ENCODE measurements at regions not wholly inside any gene's neighbourhood (a gene's known extent, or its start where the extent isn't known, plus 50 kb on each side); places are given as distances from the start of the nearest gene placed in this dataset.
"Not testable (repeated sequence)": the region's sequence is repeated elsewhere in the genome, so short reads cannot be mapped to it uniquely, and the experiment has no call there.

DNA sequence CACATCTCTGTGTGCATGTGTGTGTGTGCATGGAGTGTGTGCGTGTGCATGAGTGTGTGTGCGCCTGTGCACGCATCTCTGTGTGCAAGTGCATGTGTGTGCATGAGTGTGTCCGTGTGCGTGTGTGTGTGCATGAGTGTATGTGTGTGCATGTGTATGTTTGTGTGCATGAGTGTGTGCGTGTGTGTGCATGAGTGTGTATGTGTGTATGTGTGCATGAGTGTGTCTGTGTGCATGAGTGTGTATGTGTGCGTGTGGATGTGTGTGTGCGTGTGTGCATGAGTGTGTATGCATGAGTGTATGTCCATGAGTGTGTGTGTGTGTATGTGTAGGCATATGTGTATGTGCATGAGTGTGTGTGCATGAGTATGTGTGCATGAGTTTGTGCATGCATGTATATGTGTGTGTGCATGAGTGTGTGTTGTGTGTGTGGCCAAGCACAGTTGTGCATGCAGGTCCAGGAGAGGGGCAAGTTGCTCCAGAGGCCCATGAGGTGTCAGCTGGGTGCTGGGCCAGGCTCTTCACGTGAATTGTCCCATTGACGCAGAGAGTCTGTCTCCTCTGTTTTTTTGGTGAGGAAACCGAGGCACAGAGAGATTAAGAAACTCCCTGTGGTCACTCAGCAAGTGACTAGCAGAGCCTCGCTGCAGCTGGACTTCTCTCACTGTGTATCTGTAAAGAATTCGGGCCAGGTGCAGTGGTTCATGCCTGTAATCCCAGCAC is 75.5 kb downstream of the ASB1 start:
- no peak for DNase-seq (ENCODE audit: low read depth)

DNA sequence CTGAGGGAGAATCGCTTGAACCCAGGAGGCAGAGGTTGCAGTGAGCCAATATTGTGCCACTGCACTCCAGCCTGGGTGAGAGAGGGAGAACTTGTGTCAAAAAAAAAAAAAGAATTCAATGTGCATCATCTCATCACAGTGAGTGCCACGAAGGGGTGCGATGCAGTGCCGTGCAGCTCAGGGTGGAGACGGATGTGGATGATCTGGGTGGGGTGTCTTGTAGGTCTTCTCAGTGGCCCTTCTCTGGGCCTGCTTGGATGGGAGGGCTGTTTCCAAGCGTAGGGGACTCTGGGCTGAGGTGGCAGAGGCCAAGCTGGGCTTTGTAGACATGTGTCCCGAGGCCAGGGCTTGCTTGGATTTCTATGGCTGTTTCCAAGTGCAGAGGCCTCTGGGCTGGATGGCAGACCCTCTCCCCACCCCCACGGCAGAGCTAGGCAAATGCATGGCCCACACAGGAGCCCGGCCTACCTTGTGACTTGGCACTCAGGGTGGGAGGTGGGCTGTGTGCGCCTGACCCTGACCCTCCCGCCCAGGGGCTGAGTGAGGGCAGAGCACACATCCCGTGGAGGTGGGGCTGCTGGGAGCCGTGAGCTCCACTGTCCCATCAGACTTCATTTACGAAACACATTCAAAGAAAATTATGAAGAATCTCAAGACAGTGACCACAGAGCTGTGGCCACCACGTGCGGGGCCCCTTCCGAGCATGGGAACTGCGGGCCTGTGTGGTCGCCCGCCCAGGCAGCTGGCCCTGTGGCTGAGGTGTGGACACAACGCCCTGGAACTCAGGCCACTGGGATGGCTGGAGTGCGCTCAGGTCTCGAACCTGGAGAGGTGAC is 76.4 kb downstream of the ASB1 start:
- DNase-seq (ENCODE audit: low read depth): no peak

DNA sequence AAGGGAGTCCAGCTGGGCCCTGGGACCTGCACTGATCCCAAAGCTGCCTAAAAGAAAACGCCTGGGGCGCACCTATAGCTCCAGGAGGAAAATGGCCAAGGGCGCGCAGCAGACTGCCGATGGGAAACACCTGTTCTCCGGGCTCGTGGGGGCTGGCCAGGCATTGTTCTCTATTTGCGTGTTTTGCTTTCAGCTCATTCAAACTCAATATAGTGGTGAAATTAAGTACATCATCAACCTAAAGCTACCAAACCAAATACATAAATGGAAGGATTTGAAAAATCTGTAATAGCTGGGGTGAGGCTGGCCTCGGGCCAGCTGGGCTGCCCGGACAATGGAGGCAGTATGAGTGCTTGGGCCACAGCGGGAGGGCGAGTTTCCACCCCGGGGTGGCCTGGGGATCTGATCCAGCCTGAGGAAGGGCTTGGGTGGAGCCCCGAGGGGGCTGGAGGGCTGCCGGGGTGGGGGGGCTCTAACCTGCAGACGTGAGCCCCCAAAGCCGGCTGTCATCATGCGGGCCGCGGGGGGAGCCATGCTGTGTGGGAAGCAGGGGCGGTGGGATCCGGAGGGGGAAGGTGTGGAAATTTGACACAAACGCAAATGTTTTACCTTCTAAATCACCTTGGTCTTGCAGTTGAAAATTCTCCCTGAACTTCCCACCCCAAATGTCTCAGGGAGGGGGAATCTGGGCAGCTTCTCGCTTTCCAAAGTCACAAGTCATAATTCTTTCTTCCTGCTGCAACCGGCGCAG is 77.6 kb downstream of the ASB1 start:
- no peak for DNase-seq (ENCODE audit: low read depth)

DNA sequence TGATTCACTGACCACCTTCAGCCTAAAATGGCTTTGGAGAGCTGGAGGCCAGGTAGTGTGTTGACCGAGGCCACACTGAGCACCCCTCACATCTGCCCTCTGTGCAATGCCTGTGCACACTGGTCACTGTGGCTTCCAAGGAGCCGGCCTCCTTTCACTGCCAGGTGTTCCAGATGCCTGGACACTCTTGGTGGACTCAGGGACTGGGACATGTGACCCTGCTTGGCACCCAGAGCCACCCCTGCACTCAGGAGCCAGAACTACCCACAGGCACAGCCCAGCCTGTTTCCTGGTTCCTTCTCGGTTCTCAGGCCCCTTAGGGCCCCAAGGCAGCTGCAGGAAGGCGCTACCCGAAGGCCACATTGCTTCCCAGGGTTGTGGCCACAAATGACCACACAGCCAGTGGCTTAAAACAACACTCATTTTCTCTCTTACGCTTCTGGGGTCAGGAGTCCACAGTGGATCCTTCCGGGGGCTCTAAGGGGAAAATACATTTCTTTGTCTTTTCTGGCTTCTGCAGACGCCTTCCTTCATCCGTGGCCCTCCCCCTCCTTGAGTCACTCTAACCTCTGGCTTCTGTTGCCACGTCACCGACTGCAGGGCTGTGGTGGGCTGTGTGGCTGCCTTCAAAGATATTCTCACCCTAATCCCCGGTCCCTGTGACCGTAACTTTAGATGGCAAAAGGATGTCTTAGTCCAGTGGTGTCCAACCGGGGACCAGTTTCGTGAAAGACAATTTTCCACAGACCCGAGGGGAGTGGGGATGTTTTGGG is 78.6 kb downstream of the ASB1 start:
- no peak for DNase-seq (ENCODE audit: low read depth)

DNA sequence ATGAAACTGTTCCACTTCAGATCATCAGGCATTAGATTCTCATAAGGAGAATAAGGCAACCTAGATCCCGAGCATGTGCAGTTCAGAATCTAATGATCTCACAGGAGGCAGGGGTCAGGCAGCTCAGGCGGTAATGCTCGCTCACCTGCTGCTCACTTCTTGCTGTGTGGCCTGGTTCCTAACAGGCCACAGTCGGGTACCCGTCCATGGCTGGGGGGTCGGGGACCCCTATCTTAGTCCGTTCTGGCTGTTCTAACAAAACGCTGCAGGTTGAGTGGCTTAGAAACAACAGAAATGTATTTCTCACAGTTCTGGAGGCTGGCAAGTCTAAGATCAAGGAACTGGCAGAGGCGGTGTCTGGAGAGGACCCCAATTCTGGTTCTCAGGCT is 79.2 kb downstream of the ASB1 start:
- no peak for DNase-seq (ENCODE audit: low read depth)

DNA sequence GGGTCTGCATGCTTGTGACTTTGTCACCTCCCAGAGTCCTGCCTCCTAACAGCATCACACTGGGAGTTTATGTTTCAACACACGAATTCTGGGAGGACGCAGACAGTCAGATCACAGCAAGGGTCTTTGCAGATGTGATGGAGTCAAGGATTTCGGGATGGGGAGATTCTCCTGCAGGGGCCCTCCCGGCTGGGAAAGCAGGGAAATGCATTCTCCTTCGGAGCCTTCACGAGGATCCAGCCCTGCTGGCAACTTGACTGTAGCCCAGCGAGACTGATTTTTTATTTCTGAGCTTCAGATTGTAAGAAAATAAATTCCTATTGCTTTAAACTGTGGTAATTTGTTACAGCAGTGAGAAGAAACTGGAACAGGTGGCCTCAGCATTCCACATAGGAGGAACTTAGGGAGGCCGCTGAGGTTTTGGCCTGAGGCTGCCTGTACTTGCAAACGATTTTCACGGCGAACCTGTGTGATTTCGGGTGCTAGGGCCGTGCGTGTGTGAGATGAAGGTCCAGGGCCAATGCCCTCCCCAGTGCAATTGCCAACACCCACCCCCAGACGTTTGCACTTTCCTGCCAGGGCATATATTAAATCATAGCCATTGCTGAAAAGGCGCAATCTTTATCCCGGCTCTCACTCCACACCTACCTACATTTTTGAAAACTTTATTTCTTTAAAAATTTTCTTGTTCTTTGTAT is 79.8 kb downstream of the ASB1 start:
- DNase-seq (ENCODE audit: low read depth): no peak

DNA sequence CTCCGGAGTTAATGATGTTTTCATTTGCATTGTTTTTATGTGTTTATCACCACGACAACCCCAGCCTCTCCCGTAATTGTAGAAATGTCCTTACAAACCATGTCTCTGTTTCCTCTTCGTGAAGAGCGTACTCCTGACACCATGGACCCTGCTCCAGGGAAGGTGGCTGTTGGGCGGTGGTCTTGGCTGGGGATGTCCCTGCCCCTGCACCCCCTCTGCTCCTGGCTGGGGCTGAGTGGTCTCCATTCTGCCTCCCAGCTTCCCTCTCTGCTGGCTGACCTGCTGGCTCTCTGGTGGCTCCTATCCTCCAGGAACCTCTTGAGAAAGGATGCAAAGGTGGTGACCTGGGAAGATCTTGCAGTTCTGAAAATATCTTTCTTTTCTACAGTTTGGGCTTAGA is 81.1 kb downstream of the ASB1 start:
- DNase-seq (ENCODE audit: low read depth): no peak

DNA sequence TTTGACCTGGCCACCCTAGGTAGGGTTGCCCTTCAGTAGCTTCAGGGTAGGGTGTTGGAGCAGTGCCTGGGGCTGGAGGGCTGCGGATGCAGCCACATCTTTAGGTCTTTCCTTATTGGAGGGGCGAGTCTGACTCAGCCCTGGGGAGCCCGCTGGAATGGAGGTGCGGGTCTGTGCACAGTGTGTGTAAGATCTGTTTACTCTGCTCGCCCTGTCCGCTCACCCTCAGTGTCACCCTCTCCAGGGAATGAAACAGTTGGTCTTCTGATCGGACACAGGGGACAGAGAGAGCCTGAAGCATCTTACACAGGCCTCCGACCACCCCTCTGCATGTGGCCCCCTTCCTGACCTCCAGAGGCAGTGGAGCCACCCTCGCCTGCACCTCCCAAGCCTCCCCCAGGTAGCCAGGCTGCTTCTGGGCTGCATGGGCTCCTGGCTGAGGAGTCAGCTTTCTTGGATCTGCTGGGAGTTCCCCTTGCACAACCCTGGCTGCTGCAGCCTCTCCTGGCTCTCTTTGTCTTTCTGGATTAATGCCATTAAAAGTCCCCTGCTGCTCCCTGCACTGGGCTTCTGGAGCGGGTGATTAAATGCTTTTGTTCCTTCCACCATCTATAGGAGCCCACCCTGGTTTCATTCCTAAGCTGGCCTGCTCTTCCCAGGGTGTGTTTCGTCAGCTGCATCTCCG is 82.6 kb downstream of the ASB1 start:
- no peak for DNase-seq (ENCODE audit: low read depth)

DNA sequence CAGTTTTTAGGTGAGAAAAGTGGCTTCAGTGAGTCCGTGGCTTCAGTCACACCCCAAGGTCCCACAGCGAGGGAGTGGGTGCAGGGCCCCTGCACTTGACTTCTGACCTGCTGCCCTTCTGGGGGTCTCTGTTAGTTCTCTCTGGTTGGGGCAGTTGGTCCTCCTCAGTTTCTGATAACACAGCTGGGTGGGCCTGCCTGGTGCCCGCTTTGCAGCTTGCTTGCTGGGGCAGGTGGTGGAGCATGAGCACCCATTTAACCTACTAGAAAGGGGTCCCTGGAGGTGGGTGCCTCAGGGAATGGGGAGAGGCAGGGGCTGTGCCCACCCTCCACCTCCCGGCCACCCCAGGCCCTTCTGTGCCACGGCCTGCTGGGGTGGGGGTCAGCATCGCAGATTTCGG is 83.2 kb downstream of the ASB1 start:
- DNase-seq (ENCODE audit: low read depth): no peak

DNA sequence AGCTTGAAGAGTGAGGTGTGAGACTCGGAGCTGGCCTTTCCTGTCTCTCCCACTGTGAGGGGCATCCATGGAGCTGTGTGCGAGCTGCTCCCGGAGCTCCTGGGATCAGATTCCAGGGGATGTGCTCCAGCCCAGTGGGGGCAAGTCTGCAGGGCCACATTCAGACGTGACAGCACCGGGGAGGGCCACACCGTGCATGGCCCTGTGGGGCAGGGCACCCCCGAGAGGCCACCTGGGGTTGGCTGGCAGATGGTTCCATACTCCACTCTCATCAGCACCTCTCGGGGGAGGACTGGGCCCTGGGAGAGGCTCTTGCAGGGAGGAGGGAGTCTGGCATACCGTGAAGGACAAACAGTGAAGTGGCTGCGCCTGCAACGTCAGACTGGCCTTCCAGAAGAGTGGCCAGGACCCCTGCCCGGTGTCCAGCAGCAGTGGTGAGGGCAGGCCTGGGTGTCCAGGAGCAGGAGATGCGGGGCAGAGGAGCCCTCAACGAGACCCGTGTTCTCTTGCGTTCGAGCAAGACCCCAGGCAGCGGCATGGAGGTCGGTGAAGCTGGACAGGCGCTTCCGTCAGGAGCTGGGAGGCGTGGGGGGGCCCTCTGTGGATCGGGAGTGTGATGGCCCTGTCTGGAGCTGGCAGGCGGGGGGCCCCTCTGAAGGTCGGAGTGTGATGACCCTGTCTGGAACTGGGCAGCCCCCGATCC is 84.3 kb downstream of the ASB1 start:
- no peak for DNase-seq (ENCODE audit: low read depth)

DNA sequence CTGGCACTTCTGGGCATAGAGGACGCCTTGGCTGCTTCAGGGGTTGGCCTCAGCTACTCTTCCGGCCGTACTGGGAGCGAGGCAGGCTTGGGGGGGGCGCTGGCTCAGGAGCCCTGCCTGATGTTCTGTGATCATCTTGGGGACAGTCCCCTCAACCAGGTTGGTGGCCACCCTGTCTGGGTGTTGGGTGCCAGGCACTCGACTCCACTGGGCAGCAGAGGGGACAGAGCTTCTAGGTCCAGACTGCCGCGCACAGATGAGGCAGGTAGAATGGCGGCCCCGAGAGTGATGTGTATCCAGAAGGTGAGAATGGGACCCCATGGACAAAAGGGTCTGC is 84.9 kb downstream of the ASB1 start:
- no peak for DNase-seq (ENCODE audit: low read depth)

DNA sequence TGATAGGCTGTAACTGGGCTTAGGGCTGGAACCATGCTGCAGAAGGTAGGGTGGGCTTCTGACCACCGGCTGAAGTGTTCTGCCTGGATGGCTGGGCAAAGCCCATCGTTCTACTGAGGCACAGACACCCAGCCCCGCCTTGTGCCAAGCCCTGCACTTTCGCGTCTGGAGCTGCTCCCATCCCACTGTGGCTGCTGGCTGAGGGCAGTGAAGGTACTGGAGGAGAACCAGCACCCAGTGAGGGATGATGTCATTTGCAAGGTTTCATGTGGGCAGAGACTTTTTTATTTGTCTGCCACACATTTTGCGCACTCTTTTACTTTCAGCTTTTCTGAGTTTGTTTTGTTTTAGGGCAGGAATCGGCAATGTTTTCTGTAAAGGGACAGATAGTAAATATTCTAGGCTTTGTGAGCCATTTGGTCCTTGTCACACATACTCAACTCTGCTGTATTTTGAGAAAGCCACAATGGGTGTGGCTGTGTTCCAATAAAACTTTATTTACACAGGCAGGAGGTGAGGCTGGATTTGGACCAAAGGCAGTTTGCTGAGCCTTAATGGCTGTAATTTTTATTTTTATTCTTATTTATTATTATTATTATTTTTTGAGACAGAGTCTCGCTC is 85.6 kb downstream of the ASB1 start:
- DNase-seq (ENCODE audit: low read depth): no peak

DNA sequence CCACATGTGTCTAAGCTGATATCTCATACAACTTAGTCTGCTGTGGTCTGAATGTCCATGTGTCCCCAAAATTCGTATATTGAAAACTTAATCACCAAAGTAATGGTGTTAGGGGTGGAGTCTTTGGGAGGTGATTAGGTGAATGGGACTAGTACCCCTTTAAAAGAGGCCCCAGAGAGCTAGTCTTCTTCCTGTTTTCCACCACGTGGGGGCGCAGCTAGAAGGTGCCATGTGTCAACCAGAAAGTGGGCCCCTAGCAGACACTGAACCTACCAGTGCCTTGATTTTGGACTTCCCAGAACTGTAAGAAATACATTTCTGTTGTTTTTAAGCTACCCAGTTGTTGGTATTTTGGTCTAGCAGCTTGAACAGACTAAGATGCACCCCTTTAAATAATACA is 86.6 kb downstream of the ASB1 start:
- DNase-seq (ENCODE audit: low read depth): no peak

DNA sequence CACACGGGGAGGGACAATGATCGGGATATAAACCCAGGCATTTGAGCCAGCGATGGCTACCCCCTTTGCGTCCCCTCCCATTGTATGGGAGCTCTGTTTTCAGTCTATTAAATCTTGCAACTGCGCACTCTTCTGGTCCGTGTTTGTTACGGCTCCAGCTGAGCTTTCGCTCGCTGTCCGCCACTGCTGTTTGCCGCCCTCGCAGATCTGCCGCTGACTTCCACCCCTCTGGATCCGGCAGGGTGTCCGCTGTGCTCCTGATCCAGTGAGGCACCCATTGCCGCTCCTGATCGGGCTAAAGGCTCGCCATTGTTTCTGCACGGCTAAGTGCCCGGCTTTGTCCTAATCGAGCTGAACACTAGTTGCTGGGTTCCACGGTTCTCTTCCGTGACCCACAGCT is 87.3 kb downstream of the ASB1 start:
- DNase-seq (ENCODE audit: low read depth): not testable (repeated sequence)

DNA sequence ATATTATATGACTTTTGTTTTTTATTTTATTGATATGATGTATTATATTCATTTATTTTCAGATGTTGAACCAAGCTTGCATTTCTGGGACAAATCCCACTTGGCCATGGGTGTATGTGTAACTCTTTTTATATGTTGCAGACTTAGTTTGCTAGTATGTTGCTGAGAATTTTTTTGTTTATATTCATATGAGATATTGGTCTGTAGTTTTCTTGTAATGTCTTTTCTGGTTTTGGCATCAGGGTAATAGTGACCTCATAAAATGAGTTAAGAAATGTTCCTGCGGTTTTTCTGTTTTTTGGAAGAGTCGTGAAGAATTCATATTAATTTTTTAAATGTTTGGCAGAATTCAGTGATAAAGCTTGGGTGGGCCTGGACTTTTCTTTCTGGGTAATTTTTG is 88.7 kb downstream of the ASB1 start:
- DNase-seq (ENCODE audit: low read depth): no peak

DNA sequence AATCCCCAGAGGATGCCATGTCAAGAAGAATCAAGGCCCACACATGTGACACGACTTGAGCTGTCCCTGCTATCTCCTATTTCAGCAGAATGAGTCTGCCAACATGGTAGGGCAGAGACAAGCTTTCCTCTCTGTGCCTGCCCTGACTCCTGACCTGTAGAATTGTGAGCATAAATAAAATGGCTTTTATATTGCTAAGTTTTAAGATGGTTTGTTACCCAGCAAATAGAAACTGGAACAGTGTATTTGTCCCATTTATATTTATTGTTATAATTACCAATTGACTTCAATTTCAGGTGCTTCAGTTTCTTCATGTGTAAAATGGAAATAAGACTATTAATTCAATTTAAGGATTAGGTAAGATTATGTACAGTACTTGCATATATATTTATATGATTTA is 90.5 kb downstream of the ASB1 start:
- no peak for DNase-seq (ENCODE audit: low read depth)

DNA sequence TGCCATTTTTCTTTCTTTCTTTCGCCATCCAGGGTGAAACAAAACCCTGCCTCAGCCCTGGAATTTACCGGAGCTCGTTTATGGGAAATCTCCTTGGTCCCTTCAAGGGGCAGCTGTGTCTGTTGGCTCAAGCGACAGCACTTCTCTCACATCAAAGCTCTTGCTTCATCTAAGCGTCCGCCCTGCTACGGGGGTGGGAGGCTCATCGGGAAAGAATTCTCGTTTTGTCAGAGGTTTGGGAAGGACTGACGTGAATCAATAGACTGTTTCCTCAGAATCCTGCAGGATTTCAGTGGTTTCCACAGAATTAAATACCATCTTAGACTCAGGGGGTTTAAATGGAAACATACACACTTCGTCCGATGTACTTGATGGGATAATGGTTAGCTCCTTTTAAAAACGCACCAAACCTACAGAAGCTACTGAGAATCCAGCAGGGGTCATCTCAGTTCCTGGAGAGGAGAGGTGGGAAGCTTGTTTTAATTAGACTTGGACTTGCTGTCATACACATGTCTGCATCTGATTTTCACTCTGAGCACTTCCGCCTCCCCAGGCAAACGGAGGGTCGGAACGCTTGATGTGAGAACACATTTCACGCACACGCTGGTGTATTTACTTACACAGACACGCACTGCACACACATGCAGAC is 91.6 kb downstream of the ASB1 start:
- no peak for DNase-seq (ENCODE audit: low read depth)

DNA sequence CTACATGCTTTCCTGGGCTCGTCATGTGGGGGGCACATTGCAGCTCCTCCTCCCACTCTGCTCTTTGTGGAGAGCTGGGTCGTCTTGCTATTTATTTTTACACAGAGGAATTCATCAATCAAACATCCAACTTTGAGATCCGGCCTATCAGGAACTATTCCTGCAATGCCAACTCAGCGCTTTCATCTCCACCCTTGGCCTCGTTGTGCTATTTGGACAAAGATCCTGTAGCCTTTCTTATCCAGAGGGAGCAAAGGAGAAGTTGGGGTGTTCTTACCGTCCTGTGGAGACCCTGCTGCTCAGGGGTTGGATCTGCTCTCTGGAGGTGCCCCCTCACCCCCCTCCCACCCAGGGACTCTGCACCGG is 92.1 kb downstream of the ASB1 start:
- no peak for DNase-seq (ENCODE audit: low read depth)

DNA sequence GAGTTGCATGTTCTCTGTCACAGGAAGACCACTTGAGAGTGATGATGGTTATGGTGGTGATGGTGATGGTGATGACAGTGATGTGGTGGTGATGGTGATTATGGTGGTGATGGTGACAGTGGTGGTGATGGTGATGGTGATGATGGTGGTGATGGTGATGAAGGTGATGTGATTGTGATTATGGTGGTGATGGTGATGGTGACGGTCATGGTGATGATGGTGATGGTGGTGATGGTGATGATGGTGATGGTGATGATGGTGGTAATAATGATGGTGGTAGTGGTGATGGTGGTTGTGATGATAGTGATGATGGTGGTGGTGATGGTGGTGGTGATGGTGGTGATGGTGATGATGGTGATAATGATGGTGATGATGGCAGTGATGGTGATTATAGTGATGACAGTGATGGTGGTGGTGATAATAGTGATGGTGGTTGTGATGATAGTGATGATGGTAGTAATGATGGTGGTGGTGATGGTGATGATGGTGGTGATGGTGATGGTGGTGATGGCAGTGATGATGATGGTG is 93.7 kb downstream of the ASB1 start:
- DNase-seq (ENCODE audit: low read depth): no peak
